GM18907 (cell line): ENCODE measurements at regions not wholly inside any gene's neighbourhood (a gene's known extent, or its start where the extent isn't known, plus 50 kb on each side); places are given as distances from the start of the nearest gene placed in this dataset.

Experiments
- ATAC-seq: cut with Tn5 transposase; IDR thresholded peaks from one replicate; pipeline ENCODE4 v1.9.1; 2021; ENCODE audit warnings: mild to moderate bottlenecking, moderate library complexity; ENCODE audit not compliant: unreplicated experiment

- ATAC-seq: no peak
Observed at GRCh38 chr5:66538531-66538930, 57.7 kb upstream of the MAST4 start.

- ATAC-seq: no peak
Observed at GRCh38 chr5:66540078-66540477, 56.1 kb upstream of the MAST4 start.

DNA sequence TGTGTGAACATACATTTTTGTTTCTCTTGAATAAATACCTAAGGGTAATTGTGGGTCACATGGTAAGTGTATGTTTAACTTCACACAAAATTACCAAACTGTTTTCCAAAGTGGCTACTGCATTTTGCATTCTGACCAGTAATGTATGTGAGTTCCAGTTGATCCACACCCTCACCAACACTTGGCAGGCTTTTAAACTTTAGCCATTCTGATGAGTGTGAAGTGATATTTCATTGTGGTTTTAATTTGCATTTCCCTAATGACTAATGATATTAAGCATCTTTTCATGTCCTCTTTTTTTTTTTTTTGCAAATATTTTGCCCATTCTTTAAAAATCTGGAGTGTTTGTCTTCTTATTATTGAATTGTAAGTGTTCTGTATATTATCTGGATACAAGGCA, 53.5 kb upstream of the MAST4 start:
- no peak for ATAC-seq
